HEK293 (cell line): ENCODE measurements at regions not wholly inside any gene's neighbourhood (a gene's known extent, or its start where the extent isn't known, plus 50 kb on each side); places are given as distances from the start of the nearest gene placed in this dataset.

ENCODE experiments used
- CTCF ChIA-PET: fragments of 350-600 bp; formaldehyde crosslinking; extraction: SDS; loops from one replicate; lab custom pipeline; 2021; ENCODE audit warnings: antibody characterized with exemption; lab: Yijun Ruan, JAX
- POLR2A ChIA-PET: fragments of 300-600 bp; formaldehyde crosslinking; extraction: SDS; loops from one replicate; lab custom pipeline; 2020; ENCODE audit warnings: antibody characterized with exemption, inconsistent platforms; lab: Yijun Ruan, JAX
- H3K27ac ChIP-seq: fragments of 200-500 bp; sonication (Bioruptor generic); 2 replicates; pipeline ENCODE4 v1.5.1; 2014; ENCODE audit warnings: low read depth, low read length, control low read depth, inconsistent platforms; ENCODE audit errors: extremely low read depth
- H3K36me3 ChIP-seq, 2 experiments: fragments of 200-500 bp in 1 of 2; sonication (Bioruptor generic) in 1 of 2; 1 replicate in 1 of 2; 2 replicates in 1 of 2; pipeline ENCODE4 v1.5.1; 2014 to 2017; ENCODE audit warnings: inconsistent platforms in 2 of 2, low read length in 2 of 2; ENCODE audit not compliant: control insufficient read depth in 2 of 2, insufficient read depth in 1 of 2
- H3K4me1 ChIP-seq: fragments of 200-500 bp; sonication (Bioruptor generic); 2 replicates; pipeline ENCODE4 v1.5.1; 2014; ENCODE audit warnings: mild to moderate bottlenecking, low read length, inconsistent platforms; ENCODE audit not compliant: control insufficient read depth, insufficient read depth
- H3K4me3 ChIP-seq: 2 replicates; pipeline ENCODE4 v1.5.1; 2011; ENCODE audit warnings: low read depth, mild to moderate bottlenecking, control low read depth, low read length, moderate library complexity
- H3K9me3 ChIP-seq: fragments of 200-500 bp; sonication (Bioruptor generic); 2 replicates; pipeline ENCODE4 v1.5.1; 2014; ENCODE audit warnings: low read depth, low read length, inconsistent platforms; ENCODE audit not compliant: control insufficient read depth, insufficient read depth
- KLF16 ChIP-seq: fragments of 450-650 bp; formaldehyde crosslinking; IDR thresholded peaks from 2 replicates; pipeline ENCODE4 v1.5.1; 2017; ENCODE audit warnings: missing biosample characterization, missing genetic modification characterization
- PRDM10 ChIP-seq: fragments of 450-650 bp; formaldehyde crosslinking; IDR thresholded peaks from 2 replicates; pipeline ENCODE4 v1.5.1; 2016; ENCODE audit warnings: missing biosample characterization, missing genetic modification characterization
- PRDM6 ChIP-seq: fragments of 450-650 bp; formaldehyde crosslinking; IDR thresholded peaks from 2 replicates; pipeline ENCODE4 v1.5.1; 2017; ENCODE audit warnings: missing biosample characterization, missing genetic modification characterization
- YY1 ChIP-seq: fragments of 450-650 bp; formaldehyde crosslinking; IDR thresholded peaks from 2 replicates; pipeline ENCODE4 v1.5.1; 2018; ENCODE audit warnings: missing biosample characterization, missing genetic modification characterization
- ZNF155 ChIP-seq: fragments of 450-650 bp; formaldehyde crosslinking; IDR thresholded peaks from 2 replicates; pipeline ENCODE4 v1.5.1; 2016; ENCODE audit warnings: missing biosample characterization, missing genetic modification characterization
- ZNF16 ChIP-seq: fragments of 450-650 bp; formaldehyde crosslinking; IDR thresholded peaks from 2 replicates; pipeline ENCODE4 v1.5.1; 2016; ENCODE audit warnings: low read depth, missing biosample characterization, missing genetic modification characterization
- ZNF19 ChIP-seq: fragments of 450-650 bp; formaldehyde crosslinking; IDR thresholded peaks from 2 replicates; pipeline ENCODE4; 2016; ENCODE audit warnings: missing biosample characterization, missing genetic modification characterization, low read depth
- ZNF214 ChIP-seq: fragments of 450-650 bp; formaldehyde crosslinking; IDR thresholded peaks from 2 replicates; pipeline ENCODE4 v1.5.1; 2017; ENCODE audit warnings: missing biosample characterization, mild to moderate bottlenecking, missing genetic modification characterization, borderline replicate concordance
- ZNF366 ChIP-seq: fragments of 450-650 bp; formaldehyde crosslinking; conservative IDR thresholded peaks from 2 replicates; pipeline ENCODE4 v1.5.1; 2016; ENCODE audit warnings: missing biosample characterization, missing genetic modification characterization
- ZNF398 ChIP-seq: fragments of 450-650 bp; formaldehyde crosslinking; IDR thresholded peaks from 2 replicates; pipeline ENCODE4 v1.5.1; 2017; ENCODE audit warnings: missing biosample characterization, missing genetic modification characterization
- ZNF404 ChIP-seq: fragments of 450-650 bp; formaldehyde crosslinking; IDR thresholded peaks from 2 replicates; pipeline ENCODE4 v1.5.1; 2017; ENCODE audit warnings: missing biosample characterization, missing genetic modification characterization
- ZNF416 ChIP-seq: fragments of 450-650 bp; formaldehyde crosslinking; IDR thresholded peaks from 2 replicates; pipeline ENCODE4 v1.5.1; 2016; ENCODE audit warnings: missing biosample characterization, missing genetic modification characterization
- ZNF514 ChIP-seq: fragments of 450-650 bp; formaldehyde crosslinking; IDR thresholded peaks from 2 replicates; pipeline ENCODE4 v1.5.1; 2016; ENCODE audit warnings: missing biosample characterization, missing genetic modification characterization
- ZNF600 ChIP-seq: fragments of 450-650 bp; formaldehyde crosslinking; IDR thresholded peaks from 2 replicates; pipeline ENCODE4 v1.5.1; 2016; ENCODE audit warnings: missing biosample characterization, missing genetic modification characterization
- ZNF610 ChIP-seq: fragments of 450-650 bp; formaldehyde crosslinking; IDR thresholded peaks from 2 replicates; pipeline ENCODE4 v1.5.1; 2016; ENCODE audit warnings: missing biosample characterization, missing genetic modification characterization, borderline replicate concordance
- ZNF677 ChIP-seq: fragments of 450-650 bp; IDR thresholded peaks from 2 replicates; pipeline ENCODE4 v1.5.0; 2018; ENCODE audit warnings: missing biosample characterization, mild to moderate bottlenecking, missing genetic modification characterization, moderate library complexity
- ZNF747 ChIP-seq: fragments of 450-650 bp; formaldehyde crosslinking; IDR thresholded peaks from 2 replicates; pipeline ENCODE4 v1.5.1; 2016; ENCODE audit warnings: missing biosample characterization, missing genetic modification characterization
- ZNF777 ChIP-seq: fragments of 450-650 bp; formaldehyde crosslinking; IDR thresholded peaks from 2 replicates; pipeline ENCODE4 v1.5.1; 2017; ENCODE audit warnings: missing biosample characterization, missing genetic modification characterization, borderline replicate concordance
- ZNF791 ChIP-seq: fragments of 450-650 bp; formaldehyde crosslinking; IDR thresholded peaks from 2 replicates; pipeline ENCODE4 v1.5.1; 2016; ENCODE audit warnings: missing biosample characterization, missing genetic modification characterization
- TF ChIP-seq, protein P1 (sequence below): fragments of 450-650 bp; formaldehyde crosslinking; optimal IDR thresholded peaks from 2 replicates; pipeline ENCODE3; 2016; ENCODE audit warnings: missing biosample characterization, mild to moderate bottlenecking, missing genetic modification characterization

GRCh38 chr4:66842026-66842723, 703.1 kb downstream of the CENPC start:
- Histone ChIP-seq H3K36me3 (no peaks in the 10 kb centered on the region), H3K4me3 (no peak overlapping the region), H3K9me3 (no peaks in the 10 kb centered on the region), H3K4me1 (no peaks in the 10 kb centered on the region), H3K27ac (no peak overlapping the region)
- TF ChIP-seq ZNF404 (no peak), ZNF214 (no peak), PRDM6 (tag by site-specific recombination) (no peak), ZNF16 (no peak), ZNF398 (tag by site-specific recombination) (no peak), ZNF610 (tag by site-specific recombination) (no peak), PRDM10 (tag by site-specific recombination) (no peak)
- ChIA-PET POLR2A (no interaction called here), CTCF (interaction anchor here (0.6 kb wide), 1 partner anchor 360 kb away, joined by 3 read pairs; no protein-coding TSS in a partner anchor)

DNA sequence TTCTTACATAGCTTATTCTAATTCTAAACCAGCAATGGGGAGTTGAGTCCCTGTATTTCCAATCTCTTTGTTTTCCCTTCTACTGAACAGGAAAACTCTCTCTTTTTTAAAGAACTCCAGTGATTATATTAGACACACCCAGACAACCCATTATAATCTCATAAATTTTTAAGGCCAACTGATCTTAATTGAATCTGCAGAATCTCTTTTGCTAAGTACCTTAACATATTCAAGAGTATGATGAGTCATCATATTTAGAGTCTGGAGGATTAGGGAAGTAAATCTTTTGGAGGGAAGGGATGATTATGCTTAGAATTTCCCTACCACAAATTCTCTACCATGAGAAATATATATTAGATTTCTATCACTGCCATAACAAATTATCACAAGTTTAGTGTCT, 705.1 kb downstream of the CENPC start:
- no peaks in the 10 kb centered on the region for H3K9me3 ChIP-seq
- TF ChIP-seq ZNF677, result no peak
- TF ChIP-seq YY1 (tag by site-specific recombination), result no peak
- TF ChIP-seq ZNF366 (tag by site-specific recombination), result no peak
- TF ChIP-seq ZNF416 (tag by site-specific recombination), result no peak
- TF ChIP-seq KLF16, result no peak
- TF ChIP-seq, protein P1, sequence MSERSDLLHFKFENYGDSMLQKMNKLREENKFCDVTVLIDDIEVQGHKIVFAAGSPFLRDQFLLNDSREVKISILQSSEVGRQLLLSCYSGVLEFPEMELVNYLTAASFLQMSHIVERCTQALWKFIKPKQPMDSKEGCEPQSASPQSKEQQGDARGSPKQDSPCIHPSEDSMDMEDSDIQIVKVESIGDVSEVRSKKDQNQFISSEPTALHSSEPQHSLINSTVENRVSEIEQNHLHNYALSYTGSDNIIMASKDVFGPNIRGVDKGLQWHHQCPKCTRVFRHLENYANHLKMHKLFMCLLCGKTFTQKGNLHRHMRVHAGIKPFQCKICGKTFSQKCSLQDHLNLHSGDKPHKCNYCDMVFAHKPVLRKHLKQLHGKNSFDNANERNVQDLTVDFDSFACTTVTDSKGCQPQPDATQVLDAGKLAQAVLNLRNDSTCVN (tag by site-specific recombination), result no peak
- no peak for TF ChIP-seq ZNF747 (tag by site-specific recombination)
- no peak for TF ChIP-seq ZNF600 (tag by site-specific recombination)
- no peak for TF ChIP-seq ZNF777 (tag by site-specific recombination)
- TF ChIP-seq ZNF19 (tag by site-specific recombination), result no peak
- TF ChIP-seq ZNF514 (tag by site-specific recombination), result no peak
- no peak for TF ChIP-seq ZNF791
- TF ChIP-seq ZNF155 (tag by site-specific recombination), result no peak
- CTCF ChIA-PET, result no interaction called here
- no peak overlapping the region for H3K4me3 ChIP-seq
- H3K36me3 ChIP-seq, result no peaks in the 10 kb centered on the region
- H3K27ac ChIP-seq, result no peak overlapping the region
- POLR2A ChIA-PET, result no interaction called here
- no peaks in the 10 kb centered on the region for H3K4me1 ChIP-seq
